HEK293T (cell line): ENCODE measurements at regions not wholly inside any gene's neighbourhood (a gene's known extent, or its start where the extent isn't known, plus 50 kb on each side); places are given as distances from the start of the nearest gene placed in this dataset.

Experiments
- CTCF ChIA-PET: fragments of 350-600 bp; formaldehyde crosslinking; extraction: SDS; loops from one replicate; lab custom pipeline; 2021; ENCODE audit warnings: antibody characterized with exemption, inconsistent platforms; lab: Yijun Ruan, JAX
- POLR2A ChIA-PET: fragments of 350-600 bp; formaldehyde crosslinking; extraction: SDS; loops from one replicate; lab custom pipeline; 2020; ENCODE audit warnings: antibody characterized with exemption, inconsistent platforms; lab: Yijun Ruan, JAX
- DNase-seq: peaks from one replicate; pipeline ENCODE4 v3.0.0; 2012; ENCODE audit warnings: mixed read lengths; ENCODE audit errors: extremely low spot score
- ARNT ChIP-seq: fragments of 450-650 bp; IDR thresholded peaks from 2 replicates; pipeline ENCODE4 v1.6.1; 2017; ENCODE audit warnings: mild to moderate bottlenecking
- BHLHE40 ChIP-seq: fragments of 450-650 bp; IDR thresholded peaks from 2 replicates; pipeline ENCODE4 v1.6.1; 2016; ENCODE audit warnings: mild to moderate bottlenecking, moderate library complexity, borderline replicate concordance
- CTBP1 ChIP-seq: fragments of 450-650 bp; IDR thresholded peaks from 2 replicates; pipeline ENCODE4 v1.6.1; 2016; ENCODE audit warnings: borderline replicate concordance
- ELF4 ChIP-seq: fragments of 450-650 bp; IDR thresholded peaks from 2 replicates; pipeline ENCODE4 v1.6.1; 2017; ENCODE audit warnings: antibody characterized with exemption
- FOXA1 ChIP-seq: fragments of 450-650 bp; IDR thresholded peaks from 2 replicates; pipeline ENCODE4 v1.6.1; 2016; ENCODE audit warnings: mild to moderate bottlenecking
- FOXK2 ChIP-seq: fragments of 450-650 bp; IDR thresholded peaks from 2 replicates; pipeline ENCODE4 v1.6.1; 2016; ENCODE audit warnings: mild to moderate bottlenecking
- FOXM1 ChIP-seq: fragments of 450-650 bp; IDR thresholded peaks from 2 replicates; pipeline ENCODE4 v1.6.1; 2017; ENCODE audit warnings: mild to moderate bottlenecking, borderline replicate concordance
- HDGF ChIP-seq: fragments of 450-650 bp; IDR thresholded peaks from 2 replicates; pipeline ENCODE4 v1.6.1; 2017; ENCODE audit warnings: antibody characterized with exemption, borderline replicate concordance
- L3MBTL2 ChIP-seq: fragments of 450-650 bp; conservative IDR thresholded peaks from 2 replicates; pipeline ENCODE4 v1.6.1; 2016; ENCODE audit warnings: mild to moderate bottlenecking
- LEF1 ChIP-seq: fragments of 450-650 bp; IDR thresholded peaks from 2 replicates; pipeline ENCODE4 v1.6.1; 2017; ENCODE audit warnings: mild to moderate bottlenecking, borderline replicate concordance
- NFRKB ChIP-seq: fragments of 450-650 bp; IDR thresholded peaks from 2 replicates; pipeline ENCODE4 v1.6.1; 2016; ENCODE audit warnings: mild to moderate bottlenecking, moderate library complexity
- PKNOX1 ChIP-seq: fragments of 450-650 bp; IDR thresholded peaks from 2 replicates; pipeline ENCODE4 v1.6.1; 2016
- SP1 ChIP-seq: fragments of 450-650 bp; IDR thresholded peaks from 2 replicates; pipeline ENCODE4 v1.6.1; 2017
- SUZ12 ChIP-seq: fragments of 450-650 bp; IDR thresholded peaks from 2 replicates; pipeline ENCODE4 v1.6.1; 2016; ENCODE audit warnings: mild to moderate bottlenecking
- TARDBP ChIP-seq: fragments of 450-650 bp; IDR thresholded peaks from 2 replicates; pipeline ENCODE4 v1.6.1; 2016
- ZNF384 ChIP-seq: fragments of 450-650 bp; IDR thresholded peaks from 2 replicates; pipeline ENCODE4 v1.6.1; 2016

GRCh38 chr1:79556189-79556588, 549.7 kb upstream of the ADGRL4 start:
- ChIA-PET CTCF (no interaction called here), POLR2A (no interaction called here)
- DNase-seq = no peak
- TF ChIP-seq ARNT = no peak
- no peak for TF ChIP-seq PKNOX1
- no peak for TF ChIP-seq LEF1
- TF ChIP-seq L3MBTL2 = no peak
- no peak for TF ChIP-seq BHLHE40
- TF ChIP-seq HDGF = no peak
- TF ChIP-seq SP1 = no peak
- no peak for TF ChIP-seq FOXK2
- TF ChIP-seq CTBP1 = no peak
- TF ChIP-seq FOXM1 = no peak

- POLR2A ChIA-PET = no interaction called here
- no peak for TF ChIP-seq FOXK2
- no peak for TF ChIP-seq L3MBTL2
- no peak for TF ChIP-seq ELF4
- TF ChIP-seq FOXM1 = no peak
- TF ChIP-seq NFRKB = no peak
- no peak for TF ChIP-seq ARNT
- TF ChIP-seq BHLHE40 = no peak
- TF ChIP-seq ZNF384 = no peak
- TF ChIP-seq TARDBP = no peak
- TF ChIP-seq FOXA1 = no peak
- TF ChIP-seq HDGF = no peak
- no peak for TF ChIP-seq PKNOX1
- DNase-seq = no peak
- CTCF ChIA-PET = no interaction called here
These were observed 548.2 kb upstream of the ADGRL4 start for GRCh38 chr1:79554688-79555087.

- DNase-seq = no peak
- no peak for TF ChIP-seq SP1
- TF ChIP-seq PKNOX1 = no peak
- no peak for TF ChIP-seq TARDBP
- TF ChIP-seq LEF1 = no peak
- TF ChIP-seq FOXK2 = no peak
- no peak for TF ChIP-seq HDGF
- no peak for TF ChIP-seq BHLHE40
- no peak for TF ChIP-seq SUZ12
- TF ChIP-seq L3MBTL2 = no peak
- TF ChIP-seq FOXM1 = no peak
- TF ChIP-seq NFRKB = no peak
- TF ChIP-seq CTBP1 = no peak
- TF ChIP-seq ARNT = no peak
- TF ChIP-seq FOXA1 = no peak
- TF ChIP-seq ELF4 = no peak
- no peak for TF ChIP-seq ZNF384
- POLR2A ChIA-PET = no interaction called here
- CTCF ChIA-PET = no interaction called here
These were observed 544.8 kb upstream of the ADGRL4 start for GRCh38 chr1:79551321-79551720.

- TF ChIP-seq FOXK2 (no peak), FOXA1 (no peak), FOXM1 (no peak), ZNF384 (no peak)
- CTCF ChIA-PET = no interaction called here
- DNase-seq = no peak
- POLR2A ChIA-PET = no interaction called here
These were observed 543.9 kb upstream of the ADGRL4 start for GRCh38 chr1:79550402-79550801.

GRCh38 chr1:79549201-79549600, 542.7 kb upstream of the ADGRL4 start:
- ChIA-PET CTCF (no interaction called here), POLR2A (no interaction called here)
- TF ChIP-seq TARDBP = no peak
- no peak for TF ChIP-seq LEF1
- TF ChIP-seq BHLHE40 = no peak
- no peak for TF ChIP-seq FOXA1
- no peak for TF ChIP-seq ARNT
- TF ChIP-seq CTBP1 = no peak
- no peak for TF ChIP-seq L3MBTL2
- no peak for TF ChIP-seq SUZ12
- no peak for TF ChIP-seq PKNOX1
- TF ChIP-seq FOXM1 = no peak
- TF ChIP-seq FOXK2 = no peak
- no peak for TF ChIP-seq HDGF
- TF ChIP-seq NFRKB = no peak
- DNase-seq = no peak

- TF ChIP-seq SUZ12 (no peak), NFRKB (no peak), TARDBP (no peak), ARNT (no peak), SP1 (no peak)
- ChIA-PET POLR2A (no interaction called here), CTCF (no interaction called here)
- no peak for DNase-seq
These were observed 541.0 kb upstream of the ADGRL4 start for GRCh38 chr1:79547514-79547913.

GRCh38 chr1:79543394-79543793, 536.9 kb upstream of the ADGRL4 start:
- ChIA-PET CTCF (no interaction called here), POLR2A (no interaction called here)
- TF ChIP-seq SP1 = no peak
- TF ChIP-seq TARDBP = no peak
- no peak for TF ChIP-seq FOXK2
- TF ChIP-seq ARNT = no peak
- no peak for TF ChIP-seq HDGF
- TF ChIP-seq PKNOX1 = no peak
- no peak for DNase-seq
